ENCODE measurements at regions not wholly inside any gene's neighbourhood (a gene's known extent, or its start where the extent isn't known, plus 50 kb on each side); places are given as distances from the start of the nearest gene placed in this dataset.

GRCh38 chr18:38453880-38454279, 888.3 kb upstream of the CELF4 start:
- ChIA-PET CTCF (no interaction called here), POLR2A (no interaction called here)
- Histone ChIP-seq H3K4me1 (ENCODE audit: control insufficient read depth in 1 of 2, extremely low read depth in 1 of 2, insufficient read depth in 2 of 2, low read length in 2 of 2) (no peaks in the 10 kb centered on the region), H3K9me3 (no peaks in the 10 kb centered on the region), H3K27me3 (replicated peaks in 1 of 2; ENCODE audit: control insufficient read depth in 2 of 2, extremely low read depth in 1 of 2, insufficient read depth in 2 of 2, low read length in 1 of 2) (no peaks in the 10 kb centered on the region), H3K4me3 (ENCODE audit: control insufficient read depth in 1 of 2, extremely low read depth in 1 of 2, low read length in 1 of 2) (no peak overlapping the region), H3K36me3 (ENCODE audit: control insufficient read depth in 2 of 2, extremely low read depth in 1 of 2, insufficient read depth in 1 of 2, low read length in 1 of 2) (no peaks in the 10 kb centered on the region), H3K27ac (ENCODE audit: low read length) (no peak overlapping the region)
- DNase-seq (no peak), ATAC-seq (replicated peaks in 1 of 4) (no peak)
- Mint-ChIP-seq H3K36me3 (no peaks in the 10 kb centered on the region), H3K4me1 (no peaks in the 10 kb centered on the region), H3K4me3 (no peak overlapping the region), H3K9me3 (peaks cover 0 to 6% (median 0%) of the 10 kb centered on the region in 3 donors), H3K27ac (no peak overlapping the region), H3K27me3 (no peaks in the 10 kb centered on the region)
- WGBS (ENCODE audit: insufficient coverage): no CpG with 5 or more reads among the region's 5 CpGs

GRCh38 chr18:38450876-38451275, 885.3 kb upstream of the CELF4 start:
- WGBS (ENCODE audit: insufficient coverage): no CpG with 5 or more reads among the region's 4 CpGs
- Histone ChIP-seq H3K36me3 (ENCODE audit: control insufficient read depth in 2 of 2, extremely low read depth in 1 of 2, insufficient read depth in 1 of 2, low read length in 1 of 2) (no peaks in the 10 kb centered on the region), H3K4me3 (ENCODE audit: control insufficient read depth in 1 of 2, extremely low read depth in 1 of 2, low read length in 1 of 2) (no peak overlapping the region), H3K9me3 (no peaks in the 10 kb centered on the region), H3K27ac (ENCODE audit: low read length) (no peak overlapping the region), H3K27me3 (replicated peaks in 1 of 2; ENCODE audit: control insufficient read depth in 2 of 2, extremely low read depth in 1 of 2, insufficient read depth in 2 of 2, low read length in 1 of 2) (no peaks in the 10 kb centered on the region), H3K4me1 (ENCODE audit: control insufficient read depth in 1 of 2, extremely low read depth in 1 of 2, insufficient read depth in 2 of 2, low read length in 2 of 2) (no peaks in the 10 kb centered on the region)
- Mint-ChIP-seq H3K36me3 (no peaks in the 10 kb centered on the region), H3K4me1 (no peaks in the 10 kb centered on the region), H3K27ac (no peak overlapping the region), H3K9me3 (peaks cover 0 to 6% (median 3%) of the 10 kb centered on the region in 3 donors), H3K27me3 (no peaks in the 10 kb centered on the region), H3K4me3 (no peak overlapping the region)
- ChIA-PET CTCF (no interaction called here), POLR2A (interaction anchor here in 1 of 2 donors (0.6 kb wide), 1 partner anchor 1626 kb away, joined by 3 read pairs; no protein-coding TSS in a partner anchor)
- DNase-seq (no peak), ATAC-seq (replicated peaks in 1 of 4) (no peak)

GRCh38 chr18:38445804-38446145, 880.2 kb upstream of the CELF4 start:
- H3K36me3 Mint-ChIP-seq: no peaks in the 10 kb centered on the region
- DNase-seq: no peak
- H3K27me3 Mint-ChIP-seq: no peaks in the 10 kb centered on the region
- H3K27ac Mint-ChIP-seq: no peak overlapping the region
- no peak overlapping the region for H3K4me3 Mint-ChIP-seq
- H3K27ac ChIP-seq (ENCODE audit: low read length): no peak overlapping the region
- H3K4me1 ChIP-seq (ENCODE audit: control insufficient read depth in 1 of 2, extremely low read depth in 1 of 2, insufficient read depth in 2 of 2, low read length in 2 of 2): no peaks in the 10 kb centered on the region
- H3K9me3 Mint-ChIP-seq: peaks cover 0 to 3% (median 0%) of the 10 kb centered on the region in 3 donors
- no peaks in the 10 kb centered on the region for H3K36me3 ChIP-seq (ENCODE audit: control insufficient read depth in 2 of 2, extremely low read depth in 1 of 2, insufficient read depth in 1 of 2, low read length in 1 of 2)
- no peaks in the 10 kb centered on the region for H3K9me3 ChIP-seq
- no peaks in the 10 kb centered on the region for H3K27me3 ChIP-seq (replicated peaks in 1 of 2; ENCODE audit: control insufficient read depth in 2 of 2, extremely low read depth in 1 of 2, insufficient read depth in 2 of 2, low read length in 1 of 2)
- no peak overlapping the region for H3K4me3 ChIP-seq (ENCODE audit: control insufficient read depth in 1 of 2, extremely low read depth in 1 of 2, low read length in 1 of 2)
- H3K4me1 Mint-ChIP-seq: no peaks in the 10 kb centered on the region
- POLR2A ChIA-PET: no interaction called here
- WGBS (ENCODE audit: insufficient coverage): no CpG with 5 or more reads among the region's 1 CpG
- no peak for ATAC-seq (replicated peaks in 1 of 4)
- CTCF ChIA-PET: no interaction called here

GRCh38 chr18:38444971-38445803, 879.6 kb upstream of the CELF4 start:
- ATAC-seq (replicated peaks in 1 of 4) (no peak), DNase-seq (no peak)
- Histone ChIP-seq H3K9me3 (no peaks in the 10 kb centered on the region), H3K27ac (ENCODE audit: low read length) (no peak overlapping the region), H3K4me1 (ENCODE audit: control insufficient read depth in 1 of 2, extremely low read depth in 1 of 2, insufficient read depth in 2 of 2, low read length in 2 of 2) (no peaks in the 10 kb centered on the region), H3K36me3 (ENCODE audit: control insufficient read depth in 2 of 2, extremely low read depth in 1 of 2, insufficient read depth in 1 of 2, low read length in 1 of 2) (no peaks in the 10 kb centered on the region), H3K27me3 (replicated peaks in 1 of 2; ENCODE audit: control insufficient read depth in 2 of 2, extremely low read depth in 1 of 2, insufficient read depth in 2 of 2, low read length in 1 of 2) (no peaks in the 10 kb centered on the region), H3K4me3 (ENCODE audit: control insufficient read depth in 1 of 2, extremely low read depth in 1 of 2, low read length in 1 of 2) (no peak overlapping the region)
- H3K4me1 Mint-ChIP-seq: no peaks in the 10 kb centered on the region
- H3K36me3 Mint-ChIP-seq: no peaks in the 10 kb centered on the region
- POLR2A ChIA-PET: no interaction called here
- CTCF ChIA-PET: no interaction called here
- H3K4me3 Mint-ChIP-seq: no peak overlapping the region
- WGBS (ENCODE audit: insufficient coverage): 86% methylated on average over 3 of the region's 7 CpGs
- H3K27me3 Mint-ChIP-seq: no peaks in the 10 kb centered on the region
- H3K9me3 Mint-ChIP-seq: peaks cover 0 to 3% (median 0%) of the 10 kb centered on the region in 3 donors
- H3K27ac Mint-ChIP-seq: no peak overlapping the region

- no peaks in the 10 kb centered on the region for H3K4me1 Mint-ChIP-seq
- no peaks in the 10 kb centered on the region for H3K9me3 ChIP-seq
- CTCF ChIA-PET: no interaction called here
These were observed 862.1 kb upstream of the CELF4 start for GRCh38 chr18:38427736-38428135.

GRCh38 chr18:38427234-38427633, 861.6 kb upstream of the CELF4 start:
- Histone ChIP-seq H3K4me1 (ENCODE audit: control insufficient read depth in 1 of 2, extremely low read depth in 1 of 2, insufficient read depth in 2 of 2, low read length in 2 of 2) (no peaks in the 10 kb centered on the region), H3K9me3 (no peaks in the 10 kb centered on the region), H3K27ac (ENCODE audit: low read length) (no peak overlapping the region), H3K36me3 (ENCODE audit: control insufficient read depth in 2 of 2, extremely low read depth in 1 of 2, insufficient read depth in 1 of 2, low read length in 1 of 2) (no peaks in the 10 kb centered on the region), H3K27me3 (replicated peaks in 1 of 2; ENCODE audit: control insufficient read depth in 2 of 2, extremely low read depth in 1 of 2, insufficient read depth in 2 of 2, low read length in 1 of 2) (no peaks in the 10 kb centered on the region), H3K4me3 (ENCODE audit: control insufficient read depth in 1 of 2, extremely low read depth in 1 of 2, low read length in 1 of 2) (no peak overlapping the region)
- Mint-ChIP-seq H3K36me3 (no peaks in the 10 kb centered on the region), H3K27ac (no peak overlapping the region), H3K9me3 (peaks cover 0 to 3% (median 0%) of the 10 kb centered on the region in 3 donors), H3K4me3 (no peak overlapping the region), H3K27me3 (no peaks in the 10 kb centered on the region), H3K4me1 (no peaks in the 10 kb centered on the region)
- ChIA-PET CTCF (no interaction called here), POLR2A (no interaction called here)
- WGBS (ENCODE audit: insufficient coverage): 100% methylated on average over 2 of the region's 2 CpGs
- DNase-seq: no peak
- no peak for ATAC-seq (replicated peaks in 1 of 4)

More at GRCh38 chr18:38427736-38428135, 862.1 kb upstream of the CELF4 start:
- Histone ChIP-seq H3K4me3 (ENCODE audit: control insufficient read depth in 1 of 2, extremely low read depth in 1 of 2, low read length in 1 of 2) (no peak overlapping the region), H3K36me3 (ENCODE audit: control insufficient read depth in 2 of 2, extremely low read depth in 1 of 2, insufficient read depth in 1 of 2, low read length in 1 of 2) (no peaks in the 10 kb centered on the region), H3K27me3 (replicated peaks in 1 of 2; ENCODE audit: control insufficient read depth in 2 of 2, extremely low read depth in 1 of 2, insufficient read depth in 2 of 2, low read length in 1 of 2) (no peaks in the 10 kb centered on the region), H3K4me1 (ENCODE audit: control insufficient read depth in 1 of 2, extremely low read depth in 1 of 2, insufficient read depth in 2 of 2, low read length in 2 of 2) (no peaks in the 10 kb centered on the region), H3K27ac (ENCODE audit: low read length) (no peak overlapping the region)
- ATAC-seq (replicated peaks in 1 of 4): no peak
- DNase-seq: no peak
- no peak overlapping the region for H3K4me3 Mint-ChIP-seq
- 100% methylated on average over 1 of the region's 4 CpGs for WGBS (ENCODE audit: insufficient coverage)
- no peaks in the 10 kb centered on the region for H3K36me3 Mint-ChIP-seq
- no peaks in the 10 kb centered on the region for H3K27me3 Mint-ChIP-seq
- H3K27ac Mint-ChIP-seq: no peak overlapping the region
- peaks cover 0 to 3% (median 0%) of the 10 kb centered on the region in 3 donors for H3K9me3 Mint-ChIP-seq
- POLR2A ChIA-PET: interaction anchor here in 1 of 2 donors (0.5 kb wide), 1 partner anchor 640 kb away, joined by 6 read pairs; no protein-coding TSS in a partner anchor

Data from T-cell (primary cell).